K562 (cell line): ENCODE measurements at regions not wholly inside any gene's neighbourhood (a gene's known extent, or its start where the extent isn't known, plus 50 kb on each side); places are given as distances from the start of the nearest gene placed in this dataset.

Experiments used
- CBFA2T2 ChIP-seq: fragments of 450-650 bp; conservative IDR thresholded peaks from 2 replicates; pipeline ENCODE4 v1.6.1; 2017; ENCODE audit warnings: mild to moderate bottlenecking
- HNRNPK ChIP-seq: fragments of 200-400 bp; formaldehyde crosslinking; IDR thresholded peaks from one replicate; pipeline ENCODE4 v1.6.1; 2018; ENCODE audit warnings: mild to moderate bottlenecking, low read depth, low read length; ENCODE audit not compliant: poor library complexity, severe bottlenecking
- MBD1 ChIP-seq: fragments of 250-450 bp; sonication (Bioruptor Pico); IDR thresholded peaks from 2 replicates; pipeline ENCODE4 v1.8.0; 2022; ENCODE audit warnings: inconsistent platforms
- PML ChIP-seq: IDR thresholded peaks from 2 replicates; pipeline ENCODE4 v1.6.1; 2012; ENCODE audit warnings: low read length, inconsistent platforms
- ZNF318 ChIP-seq, 2 experiments: fragments of 450-650 bp; IDR thresholded peaks; 2 replicates each; pipeline ENCODE4 v1.6.1; 2016; ENCODE audit warnings: mild to moderate bottlenecking in 2 of 2, borderline replicate concordance in 1 of 2, low read depth in 1 of 2, moderate library complexity in 1 of 2
- ZNF41 ChIP-seq: fragments of 250-450 bp; sonication (Bioruptor Pico); conservative IDR thresholded peaks from 2 replicates; pipeline ENCODE4 v1.4.0; 2020; ENCODE audit warnings: mild to moderate bottlenecking
- ZNF583 ChIP-seq: fragments of 250-450 bp; sonication (Bioruptor Pico); IDR thresholded peaks from 2 replicates; pipeline ENCODE4 v1.4.0; 2020
- ZNF586 ChIP-seq: fragments of 450-650 bp; formaldehyde crosslinking; conservative IDR thresholded peaks from 2 replicates; pipeline ENCODE4 v1.4.0; 2020; ENCODE audit warnings: mild to moderate bottlenecking, moderate library complexity
- ZNF764 ChIP-seq: fragments of 250-450 bp; sonication (Bioruptor Pico); IDR thresholded peaks from 2 replicates; pipeline ENCODE4 v1.4.0; 2020; ENCODE audit warnings: low read depth, mild to moderate bottlenecking, moderate library complexity
- TF ChIP-seq, protein P1 (sequence below): fragments of 250-450 bp; sonication (Bioruptor Pico); IDR thresholded peaks from 2 replicates; pipeline ENCODE4 v1.4.0; 2020

GRCh38 chr10:36516281-36516680 is 609.1 kb upstream of the ANKRD30A start (continued):
- TF ChIP-seq ZNF318 (IDR thresholded peaks at IDR 0.05; ENCODE audit: borderline replicate concordance in 1 of 2, low read depth in 1 of 2) (no peak), ZNF586 (CRISPR knock-in tag) (no peak), ZNF764 (CRISPR knock-in tag) (no peak), PML (no peak), MBD1 (CRISPR knock-in tag) (no peak), CBFA2T2 (no peak), ZNF583 (CRISPR knock-in tag) (no peak), ZNF41 (no peak), HNRNPK (no peak)
- TF ChIP-seq, protein P1, sequence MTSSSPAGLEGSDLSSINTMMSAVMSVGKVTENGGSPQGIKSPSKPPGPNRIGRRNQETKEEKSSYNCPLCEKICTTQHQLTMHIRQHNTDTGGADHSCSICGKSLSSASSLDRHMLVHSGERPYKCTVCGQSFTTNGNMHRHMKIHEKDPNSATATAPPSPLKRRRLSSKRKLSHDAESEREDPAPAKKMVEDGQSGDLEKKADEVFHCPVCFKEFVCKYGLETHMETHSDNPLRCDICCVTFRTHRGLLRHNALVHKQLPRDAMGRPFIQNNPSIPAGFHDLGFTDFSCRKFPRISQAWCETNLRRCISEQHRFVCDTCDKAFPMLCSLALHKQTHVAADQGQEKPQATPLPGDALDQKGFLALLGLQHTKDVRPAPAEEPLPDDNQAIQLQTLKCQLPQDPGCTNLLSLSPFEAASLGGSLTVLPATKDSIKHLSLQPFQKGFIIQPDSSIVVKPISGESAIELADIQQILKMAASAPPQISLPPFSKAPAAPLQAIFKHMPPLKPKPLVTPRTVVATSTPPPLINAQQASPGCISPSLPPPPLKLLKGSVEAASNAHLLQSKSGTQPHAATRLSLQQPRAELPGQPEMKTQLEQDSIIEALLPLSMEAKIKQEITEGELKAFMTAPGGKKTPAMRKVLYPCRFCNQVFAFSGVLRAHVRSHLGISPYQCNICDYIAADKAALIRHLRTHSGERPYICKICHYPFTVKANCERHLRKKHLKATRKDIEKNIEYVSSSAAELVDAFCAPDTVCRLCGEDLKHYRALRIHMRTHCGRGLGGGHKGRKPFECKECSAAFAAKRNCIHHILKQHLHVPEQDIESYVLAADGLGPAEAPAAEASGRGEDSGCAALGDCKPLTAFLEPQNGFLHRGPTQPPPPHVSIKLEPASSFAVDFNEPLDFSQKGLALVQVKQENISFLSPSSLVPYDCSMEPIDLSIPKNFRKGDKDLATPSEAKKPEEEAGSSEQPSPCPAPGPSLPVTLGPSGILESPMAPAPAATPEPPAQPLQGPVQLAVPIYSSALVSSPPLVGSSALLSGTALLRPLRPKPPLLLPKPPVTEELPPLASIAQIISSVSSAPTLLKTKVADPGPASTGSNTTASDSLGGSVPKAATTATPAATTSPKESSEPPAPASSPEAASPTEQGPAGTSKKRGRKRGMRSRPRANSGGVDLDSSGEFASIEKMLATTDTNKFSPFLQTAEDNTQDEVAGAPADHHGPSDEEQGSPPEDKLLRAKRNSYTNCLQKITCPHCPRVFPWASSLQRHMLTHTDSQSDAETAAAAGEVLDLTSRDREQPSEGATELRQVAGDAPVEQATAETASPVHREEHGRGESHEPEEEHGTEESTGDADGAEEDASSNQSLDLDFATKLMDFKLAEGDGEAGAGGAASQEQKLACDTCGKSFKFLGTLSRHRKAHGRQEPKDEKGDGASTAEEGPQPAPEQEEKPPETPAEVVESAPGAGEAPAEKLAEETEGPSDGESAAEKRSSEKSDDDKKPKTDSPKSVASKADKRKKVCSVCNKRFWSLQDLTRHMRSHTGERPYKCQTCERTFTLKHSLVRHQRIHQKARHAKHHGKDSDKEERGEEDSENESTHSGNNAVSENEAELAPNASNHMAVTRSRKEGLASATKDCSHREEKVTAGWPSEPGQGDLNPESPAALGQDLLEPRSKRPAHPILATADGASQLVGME, result no peak
